Stimulated activated CD4-positive, alpha-beta T cell treated with anti-CD3 and anti-CD28 coated beads, Interleukin-1b, Interleukin-23, amount 100 ng/mL, for 4 hours (primary cell): ENCODE measurements at regions not wholly inside any gene's neighbourhood (a gene's known extent, or its start where the extent isn't known, plus 50 kb on each side); places are given as distances from the start of the nearest gene placed in this dataset.

Experiments used
- DNase-seq, 2 donors: peaks; one replicate each; pipeline ENCODE4 v3.0.0-alpha.2; 2020; ENCODE audit warnings: low read depth in 2 of 2

DNA sequence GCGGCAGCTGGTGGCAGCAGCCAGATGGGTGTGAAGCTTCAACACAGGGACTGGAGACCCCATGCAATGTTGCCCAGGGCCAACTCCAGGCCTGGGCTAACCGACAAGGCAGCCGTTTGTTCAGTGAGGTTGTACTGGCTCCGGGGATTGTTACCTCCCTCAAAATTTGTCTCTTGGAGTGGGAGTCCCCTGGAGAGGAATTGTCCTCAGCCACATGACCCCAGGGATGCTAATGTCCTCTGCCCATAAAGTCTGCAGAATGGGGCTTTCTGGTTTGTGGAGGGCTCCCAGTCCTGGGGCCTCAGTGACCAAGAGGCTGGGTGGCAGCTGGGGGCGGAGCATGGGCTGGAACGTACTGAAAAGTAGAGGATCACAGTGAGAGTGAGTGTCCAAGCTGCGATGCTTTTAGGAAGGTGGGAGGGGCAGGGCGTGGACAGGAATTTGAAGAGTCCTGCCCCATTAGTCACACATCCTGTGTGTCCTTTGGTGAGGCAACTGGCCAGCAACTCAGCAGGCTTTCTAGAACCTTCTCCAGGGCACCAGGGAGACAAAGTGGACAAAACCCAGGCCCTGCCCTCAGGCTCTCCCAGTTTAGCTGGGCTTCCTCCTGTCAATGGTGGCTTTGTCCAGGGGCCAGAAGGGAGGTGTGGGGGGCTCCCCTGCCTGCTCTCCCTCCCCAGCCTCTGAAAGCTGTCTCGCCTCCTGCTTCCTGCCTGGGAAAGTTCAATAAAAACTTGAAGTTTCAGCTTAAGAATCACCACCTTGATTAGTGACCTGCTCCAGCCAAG, 114.0 kb downstream of the NSG2 start:
- no peak for DNase-seq

GRCh38 chr5:174165406-174165805, 119.9 kb downstream of the NSG2 start:
- no peak for DNase-seq

- no peak for DNase-seq
Measured at GRCh38 chr5:174166231-174167079, 120.9 kb downstream of the NSG2 start.

GRCh38 chr5:174167080-174167910, 121.8 kb downstream of the NSG2 start:
- DNase-seq = no peak

- DNase-seq = no peak
Measured at GRCh38 chr5:174172152-174172551, 126.6 kb downstream of the NSG2 start.

DNA sequence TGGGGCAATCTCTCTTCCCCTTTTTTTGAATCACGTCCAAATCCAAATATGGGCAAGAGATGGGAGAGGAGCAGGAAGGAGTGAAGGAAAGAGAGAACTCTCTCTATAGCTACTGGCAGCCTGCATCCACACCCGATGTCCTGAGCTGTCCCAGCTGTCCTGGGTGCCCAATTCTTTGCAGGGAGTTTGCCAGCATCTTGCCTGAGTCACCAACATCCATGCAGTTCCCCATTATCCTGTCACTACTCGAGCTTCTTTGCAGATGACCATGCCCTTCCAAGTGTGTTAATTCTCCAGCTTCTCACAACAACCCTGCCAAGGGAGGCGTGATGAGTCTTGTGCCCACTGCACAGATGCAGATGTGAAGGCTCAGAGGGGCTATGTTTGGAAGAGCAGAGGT, 127.1 kb downstream of the NSG2 start:
- DNase-seq = no peak

DNA sequence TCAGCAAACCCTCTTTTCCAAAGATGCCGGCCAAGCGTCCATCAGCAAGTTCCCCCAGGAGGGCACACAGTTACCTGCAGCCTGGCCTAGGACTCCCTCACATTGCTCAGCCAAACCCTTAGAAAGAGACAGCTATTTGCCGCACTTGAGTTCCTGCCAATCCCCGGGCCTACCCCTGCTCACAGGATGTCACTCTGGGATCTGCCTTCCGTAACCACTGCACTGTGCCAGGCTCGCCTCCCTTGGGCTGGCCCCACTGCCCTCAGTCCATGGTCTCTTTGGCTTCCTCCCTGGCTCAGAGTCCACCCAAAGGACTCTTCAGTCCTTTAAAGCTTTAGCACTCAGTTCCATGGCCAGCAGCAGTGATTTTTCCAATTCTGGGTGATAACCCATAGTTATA, 128.3 kb downstream of the NSG2 start:
- DNase-seq = no peak

DNA sequence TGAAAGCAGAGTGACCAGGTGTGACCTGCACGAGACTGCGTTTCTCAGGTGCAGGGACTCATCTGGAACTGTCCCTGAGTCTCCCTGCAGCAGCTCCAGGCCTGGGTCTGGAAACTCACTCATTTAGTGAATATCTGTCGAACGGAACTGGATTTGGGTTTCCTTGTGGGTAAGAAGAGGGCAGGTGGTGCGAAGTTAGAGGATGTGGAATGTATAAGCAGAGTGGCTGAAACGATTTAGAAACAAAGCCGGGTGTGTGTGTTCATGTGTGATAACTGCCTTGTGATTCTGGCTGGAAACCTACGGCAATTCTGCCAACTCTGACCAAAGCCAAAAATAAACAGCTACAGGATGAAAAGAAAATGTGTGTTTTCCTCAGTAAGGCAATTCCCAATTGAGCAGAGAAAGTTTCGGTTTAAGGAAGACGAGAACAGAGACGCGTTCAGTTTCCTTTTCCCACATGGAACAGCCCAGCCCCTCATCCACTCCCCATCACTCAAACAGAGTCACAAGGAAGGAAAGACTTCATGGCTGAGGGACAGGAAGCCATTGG, 130.3 kb downstream of the NSG2 start:
- no peak for DNase-seq

DNA sequence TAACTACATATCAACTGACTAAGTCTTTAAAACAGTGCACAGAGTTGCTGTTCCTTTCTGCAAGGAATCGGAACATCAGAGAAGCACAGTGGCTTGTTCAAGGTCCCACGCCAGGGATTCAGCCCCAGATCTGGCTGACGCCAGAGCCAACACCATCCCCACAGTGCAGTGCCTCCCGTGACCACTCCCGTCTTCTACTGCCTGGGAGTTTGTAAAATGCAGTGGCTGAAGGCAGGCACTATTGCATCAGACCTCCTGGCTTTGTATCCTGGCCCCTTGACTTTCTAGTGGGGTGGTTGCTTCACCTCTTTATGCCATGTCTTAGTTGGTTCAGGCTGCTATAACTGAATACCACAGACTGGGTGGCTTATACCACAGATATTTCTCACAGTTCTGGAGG, 131.0 kb downstream of the NSG2 start:
- no peak for DNase-seq

DNA sequence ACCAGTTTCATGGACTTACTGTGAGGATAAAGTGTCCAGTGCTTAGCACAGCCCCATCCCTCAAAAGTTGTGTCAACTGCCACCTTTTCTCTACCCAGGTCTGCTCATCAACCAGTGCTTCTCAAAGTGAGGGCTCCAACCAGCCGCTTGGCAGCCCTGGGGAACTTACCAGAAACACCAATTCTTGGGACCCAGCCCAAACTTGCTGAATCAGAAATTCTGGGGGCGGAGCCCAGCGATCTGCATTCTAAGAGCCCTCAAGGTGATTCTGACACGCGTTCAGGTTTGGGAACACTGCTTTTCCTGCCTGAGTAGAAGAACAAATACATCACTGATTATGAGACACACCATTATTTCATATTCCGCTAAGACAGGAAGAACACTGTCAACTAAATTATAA, 132.0 kb downstream of the NSG2 start:
- DNase-seq = no peak

DNA sequence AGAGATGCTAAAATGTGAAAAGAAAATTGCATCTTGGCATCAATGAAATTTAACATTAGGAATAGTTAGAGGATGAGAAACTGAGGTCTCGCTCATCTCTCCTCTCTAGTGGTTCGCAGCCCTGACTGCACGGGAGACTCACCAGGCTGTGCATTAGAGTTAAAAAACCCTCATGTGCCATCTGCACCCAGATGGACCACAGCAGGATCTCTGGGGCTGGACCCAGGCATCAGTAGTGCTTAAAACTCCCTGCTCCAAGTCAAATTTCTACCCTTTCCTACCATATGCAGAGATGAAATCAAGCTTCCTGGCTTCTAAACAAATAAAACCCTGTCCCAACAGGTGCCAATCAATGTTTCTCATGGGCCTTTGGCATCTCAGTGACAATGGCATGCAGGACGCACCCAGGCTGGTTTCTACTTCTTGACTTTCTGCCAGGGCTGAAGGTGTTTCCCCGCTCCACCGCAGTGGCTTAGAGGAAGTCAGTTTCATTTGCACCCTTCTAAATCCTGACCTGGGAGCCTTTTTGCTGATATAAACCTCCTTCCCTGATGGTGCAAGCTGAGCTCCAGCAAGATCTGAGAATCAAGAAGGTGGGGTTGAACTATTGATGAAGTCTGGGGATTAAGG, 132.6 kb downstream of the NSG2 start:
- DNase-seq = no peak

- DNase-seq = no peak
Measured at GRCh38 chr5:174180639-174181038, 135.1 kb downstream of the NSG2 start.

GRCh38 chr5:174182111-174182510, 136.6 kb downstream of the NSG2 start:
- DNase-seq = no peak

DNA sequence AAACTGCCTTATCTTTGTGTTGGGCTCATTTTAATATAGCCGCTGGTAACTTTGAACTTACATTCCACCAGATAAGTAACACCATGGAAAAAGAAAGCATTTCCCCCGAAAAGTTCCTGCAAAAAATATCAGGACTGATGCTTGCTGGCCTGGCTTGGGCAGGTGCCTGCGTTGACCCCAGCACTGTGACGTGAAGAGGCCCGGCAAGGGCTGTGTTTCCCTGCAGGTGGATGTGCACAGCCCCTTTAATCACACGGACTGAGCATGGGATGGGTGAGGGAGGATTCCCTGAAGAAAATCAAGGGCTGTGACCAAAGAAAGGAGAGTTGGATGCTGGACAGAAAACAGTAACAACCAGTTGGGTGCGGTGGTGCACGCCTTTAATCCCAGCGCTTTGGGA, 138.2 kb downstream of the NSG2 start:
- no peak for DNase-seq

DNA sequence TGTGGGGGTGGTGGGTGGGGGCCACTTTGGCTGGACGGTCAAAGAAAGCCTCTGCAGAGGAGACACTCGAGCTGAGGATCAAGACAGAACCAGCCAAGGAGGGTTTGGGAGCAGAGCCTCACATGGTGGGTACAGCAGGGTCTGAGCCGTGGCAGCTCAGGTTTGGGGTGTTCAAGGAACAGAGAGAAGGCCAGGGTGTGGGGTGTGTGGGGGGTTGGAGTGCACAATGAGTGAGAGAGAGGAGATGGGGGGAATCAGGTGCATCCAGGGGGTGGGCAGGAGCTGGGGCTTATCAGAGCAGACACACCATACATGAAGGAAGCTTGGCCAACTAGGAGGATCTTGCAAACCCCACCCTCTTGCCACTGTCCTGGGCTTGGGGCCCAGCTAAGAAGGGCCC, 140.0 kb downstream of the NSG2 start:
- no peak for DNase-seq

- DNase-seq = no peak
Measured at GRCh38 chr5:174186096-174186695, 140.7 kb downstream of the NSG2 start.

DNA sequence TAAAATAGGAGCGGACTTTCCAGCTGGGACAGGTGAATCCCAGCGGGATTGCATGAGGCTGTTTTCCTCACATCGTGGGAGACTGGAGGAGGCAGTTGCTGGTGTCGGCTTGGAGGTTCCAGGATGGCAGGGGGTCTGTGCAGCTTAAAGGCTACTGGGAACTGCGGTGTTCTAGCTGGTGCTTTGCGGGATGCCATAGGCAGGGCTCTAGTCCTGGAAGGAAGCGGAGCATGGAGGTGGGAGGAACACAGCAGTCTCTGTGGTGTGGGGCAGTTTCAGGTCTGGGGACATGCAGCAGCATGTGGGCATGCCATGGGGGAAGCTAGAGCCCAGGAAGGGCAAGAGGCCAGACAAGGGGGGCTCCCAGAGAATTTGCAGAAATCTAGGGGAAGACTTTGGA, 141.5 kb downstream of the NSG2 start:
- no peak for DNase-seq

GRCh38 chr5:174187481-174187880, 142.0 kb downstream of the NSG2 start:
- DNase-seq = no peak

- DNase-seq = no peak
Measured at GRCh38 chr5:174188295-174188694, 142.8 kb downstream of the NSG2 start.

DNA sequence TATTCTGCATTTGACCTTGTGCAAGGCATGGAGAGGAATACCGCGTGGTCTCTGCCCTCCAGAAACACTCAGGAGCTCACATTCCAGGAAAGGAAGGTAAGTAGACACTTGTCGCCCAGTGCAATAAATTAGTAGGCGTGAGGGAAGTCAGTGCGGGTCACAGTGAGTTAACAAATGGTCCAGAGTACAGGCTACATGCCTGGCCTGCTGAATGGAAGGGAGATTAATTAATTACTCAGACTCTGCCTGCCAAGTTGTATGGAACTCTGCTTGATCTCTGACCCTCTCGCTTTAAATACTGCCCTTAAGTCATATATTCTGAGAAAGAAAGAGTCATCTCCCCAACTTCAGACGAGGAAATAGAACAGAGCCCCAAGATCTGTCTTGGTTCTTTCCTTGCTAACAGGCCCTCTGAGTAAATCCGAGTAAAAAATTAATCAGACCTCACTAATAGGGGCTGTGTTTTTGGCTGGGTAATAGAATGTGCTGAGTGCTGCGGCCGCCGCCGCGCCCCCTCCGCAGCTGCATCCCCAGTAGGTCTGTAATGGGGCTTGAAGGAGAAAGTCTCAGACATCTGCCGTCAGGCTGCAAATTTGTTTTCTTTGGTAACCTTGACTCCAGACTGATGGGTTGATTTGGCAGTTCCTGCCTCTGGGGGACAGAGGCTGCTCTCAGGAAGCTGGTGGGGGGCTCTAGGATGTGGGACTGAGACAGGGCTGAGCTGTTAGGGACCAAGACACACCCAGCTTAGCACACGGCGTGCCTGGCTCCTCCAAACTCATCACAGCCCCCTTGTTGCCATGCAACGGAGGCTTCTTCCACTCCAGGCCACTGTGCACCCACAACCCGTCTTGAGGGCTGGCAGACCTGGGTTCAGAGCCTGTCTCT, 144.4 kb downstream of the NSG2 start:
- DNase-seq = no peak
